ENCODE measurements at regions not wholly inside any gene's neighbourhood (a gene's known extent, or its start where the extent isn't known, plus 50 kb on each side); places are given as distances from the start of the nearest gene placed in this dataset.

- no peak for TF ChIP-seq POLR2A (IDR thresholded peaks at IDR 0.05)
- TF ChIP-seq, protein P1, sequence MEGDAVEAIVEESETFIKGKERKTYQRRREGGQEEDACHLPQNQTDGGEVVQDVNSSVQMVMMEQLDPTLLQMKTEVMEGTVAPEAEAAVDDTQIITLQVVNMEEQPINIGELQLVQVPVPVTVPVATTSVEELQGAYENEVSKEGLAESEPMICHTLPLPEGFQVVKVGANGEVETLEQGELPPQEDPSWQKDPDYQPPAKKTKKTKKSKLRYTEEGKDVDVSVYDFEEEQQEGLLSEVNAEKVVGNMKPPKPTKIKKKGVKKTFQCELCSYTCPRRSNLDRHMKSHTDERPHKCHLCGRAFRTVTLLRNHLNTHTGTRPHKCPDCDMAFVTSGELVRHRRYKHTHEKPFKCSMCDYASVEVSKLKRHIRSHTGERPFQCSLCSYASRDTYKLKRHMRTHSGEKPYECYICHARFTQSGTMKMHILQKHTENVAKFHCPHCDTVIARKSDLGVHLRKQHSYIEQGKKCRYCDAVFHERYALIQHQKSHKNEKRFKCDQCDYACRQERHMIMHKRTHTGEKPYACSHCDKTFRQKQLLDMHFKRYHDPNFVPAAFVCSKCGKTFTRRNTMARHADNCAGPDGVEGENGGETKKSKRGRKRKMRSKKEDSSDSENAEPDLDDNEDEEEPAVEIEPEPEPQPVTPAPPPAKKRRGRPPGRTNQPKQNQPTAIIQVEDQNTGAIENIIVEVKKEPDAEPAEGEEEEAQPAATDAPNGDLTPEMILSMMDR (IDR thresholded peaks at IDR 0.05): no peak
These were observed 82.8 kb upstream of the L3MBTL4 start for GRCh38 chr18:6497543-6497942.
